Peyer's patch (tissue), 4 donors: ENCODE measurements at regions not wholly inside any gene's neighbourhood (a gene's known extent, or its start where the extent isn't known, plus 50 kb on each side); places are given as distances from the start of the nearest gene placed in this dataset.

ENCODE experiments used
- POLR2A ChIP-seq, 2 donors: fragments of 450-650 bp; IDR thresholded peaks; one replicate each; pipeline ENCODE4 v1.5.1; 2017; ENCODE audit warnings: antibody characterized with exemption in 2 of 2, mild to moderate bottlenecking in 2 of 2, moderate library complexity in 2 of 2
- TF ChIP-seq, protein P1 (sequence below), 6 experiments: fragments of 450-650 bp in 4 of 6; fragments of 200-600 bp in 2 of 6; sonication (generic) in 1 of 6; IDR thresholded peaks; one replicate each; pipeline ENCODE4 v1.5.1; 2017 to 2019; ENCODE audit warnings: antibody characterized with exemption in 6 of 6, mild to moderate bottlenecking in 3 of 6, moderate library complexity in 1 of 6

DNA sequence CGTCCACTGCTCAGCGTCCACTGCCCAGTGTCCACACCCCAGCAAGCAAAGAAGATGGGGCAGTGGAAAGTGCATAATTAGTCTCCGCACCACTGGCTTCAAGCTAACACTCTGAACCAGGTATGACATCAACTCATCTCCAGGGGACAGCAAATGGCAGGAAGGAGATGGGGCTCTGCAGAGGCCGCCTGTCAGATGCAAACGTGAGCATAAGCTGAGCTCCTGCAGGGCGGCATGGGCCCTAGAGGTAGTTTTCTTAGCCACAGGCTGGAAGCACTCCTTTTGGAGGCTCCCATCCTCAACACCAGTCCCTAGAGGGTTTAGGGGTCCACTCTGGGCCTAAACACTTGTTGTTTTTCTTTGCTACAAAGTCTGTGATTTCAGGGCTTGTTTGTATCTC is 335.8 kb upstream of the MKI67 start:
- TF ChIP-seq, protein P1, sequence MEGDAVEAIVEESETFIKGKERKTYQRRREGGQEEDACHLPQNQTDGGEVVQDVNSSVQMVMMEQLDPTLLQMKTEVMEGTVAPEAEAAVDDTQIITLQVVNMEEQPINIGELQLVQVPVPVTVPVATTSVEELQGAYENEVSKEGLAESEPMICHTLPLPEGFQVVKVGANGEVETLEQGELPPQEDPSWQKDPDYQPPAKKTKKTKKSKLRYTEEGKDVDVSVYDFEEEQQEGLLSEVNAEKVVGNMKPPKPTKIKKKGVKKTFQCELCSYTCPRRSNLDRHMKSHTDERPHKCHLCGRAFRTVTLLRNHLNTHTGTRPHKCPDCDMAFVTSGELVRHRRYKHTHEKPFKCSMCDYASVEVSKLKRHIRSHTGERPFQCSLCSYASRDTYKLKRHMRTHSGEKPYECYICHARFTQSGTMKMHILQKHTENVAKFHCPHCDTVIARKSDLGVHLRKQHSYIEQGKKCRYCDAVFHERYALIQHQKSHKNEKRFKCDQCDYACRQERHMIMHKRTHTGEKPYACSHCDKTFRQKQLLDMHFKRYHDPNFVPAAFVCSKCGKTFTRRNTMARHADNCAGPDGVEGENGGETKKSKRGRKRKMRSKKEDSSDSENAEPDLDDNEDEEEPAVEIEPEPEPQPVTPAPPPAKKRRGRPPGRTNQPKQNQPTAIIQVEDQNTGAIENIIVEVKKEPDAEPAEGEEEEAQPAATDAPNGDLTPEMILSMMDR (IDR thresholded peaks at IDR 0.05) = no peak
- no peak for TF ChIP-seq POLR2A (IDR thresholded peaks at IDR 0.05)
